IPS-15b (cell line): ENCODE measurements at regions not wholly inside any gene's neighbourhood (a gene's known extent, or its start where the extent isn't known, plus 50 kb on each side); places are given as distances from the start of the nearest gene placed in this dataset.

Experiments used
- H3K27me3 ChIP-seq: one replicate; pipeline ENCODE4 v1.6.1; 2013; ENCODE audit warnings: low read length; ENCODE audit not compliant: control insufficient read depth, insufficient read depth
- H3K36me3 ChIP-seq: one replicate; pipeline ENCODE4 v1.6.1; 2013; ENCODE audit warnings: low read length; ENCODE audit not compliant: control insufficient read depth, insufficient read depth
- H3K4me1 ChIP-seq: one replicate; pipeline ENCODE4 v1.6.1; 2013; ENCODE audit warnings: mild to moderate bottlenecking, low read length; ENCODE audit not compliant: control insufficient read depth, insufficient read depth
- H3K4me3 ChIP-seq: one replicate; pipeline ENCODE4 v1.5.1; 2013; ENCODE audit warnings: low read depth, low read length
- H3K9ac ChIP-seq: one replicate; pipeline ENCODE4 v1.6.1; 2013; ENCODE audit warnings: low read depth, mild to moderate bottlenecking, low read length
- H3K9me3 ChIP-seq: one replicate; pipeline ENCODE4 v1.6.1; 2013; ENCODE audit warnings: mild to moderate bottlenecking, low read length; ENCODE audit not compliant: control insufficient read depth, insufficient read depth

GRCh38 chr12:115422845-115423545 is 739.0 kb upstream of the TBX3 start:
- no peak overlapping the region for H3K9ac ChIP-seq
- no peaks in the 10 kb centered on the region for H3K36me3 ChIP-seq
- no peak overlapping the region for H3K4me3 ChIP-seq
- H3K27me3 ChIP-seq: no peaks in the 10 kb centered on the region
- H3K9me3 ChIP-seq: no peaks in the 10 kb centered on the region
- no peaks in the 10 kb centered on the region for H3K4me1 ChIP-seq

- Histone ChIP-seq H3K9ac (no peak overlapping the region), H3K4me1 (no peaks in the 10 kb centered on the region), H3K9me3 (no peaks in the 10 kb centered on the region), H3K27me3 (no peaks in the 10 kb centered on the region), H3K36me3 (no peaks in the 10 kb centered on the region), H3K4me3 (no peak overlapping the region)
Measured at GRCh38 chr12:115421796-115422709, 738.1 kb upstream of the TBX3 start.

GRCh38 chr12:115421350-115421749 is 737.4 kb upstream of the TBX3 start:
- H3K4me1 ChIP-seq: no peaks in the 10 kb centered on the region
- no peak overlapping the region for H3K9ac ChIP-seq

GRCh38 chr12:115419145-115419646 is 735.2 kb upstream of the TBX3 start:
- no peak overlapping the region for H3K9ac ChIP-seq
- H3K4me3 ChIP-seq: no peak overlapping the region
- H3K4me1 ChIP-seq: no peaks in the 10 kb centered on the region
- no peaks in the 10 kb centered on the region for H3K9me3 ChIP-seq
- H3K36me3 ChIP-seq: no peaks in the 10 kb centered on the region
- H3K27me3 ChIP-seq: no peaks in the 10 kb centered on the region

More at GRCh38 chr12:115421350-115421749, 737.4 kb upstream of the TBX3 start:
- Histone ChIP-seq H3K27me3 (no peaks in the 10 kb centered on the region), H3K9me3 (no peaks in the 10 kb centered on the region), H3K4me3 (no peak overlapping the region), H3K36me3 (no peaks in the 10 kb centered on the region)

GRCh38 chr12:115417610-115418009 is 733.6 kb upstream of the TBX3 start:
- H3K27me3 ChIP-seq: no peaks in the 10 kb centered on the region

GRCh38 chr12:115416869-115417268 is 732.9 kb upstream of the TBX3 start:
- H3K4me1 ChIP-seq: peaks cover 3% of the 10 kb centered on the region
- H3K4me3 ChIP-seq: no peak overlapping the region
- H3K9ac ChIP-seq: no peak overlapping the region
- no peaks in the 10 kb centered on the region for H3K36me3 ChIP-seq
- H3K9me3 ChIP-seq: no peaks in the 10 kb centered on the region
- H3K27me3 ChIP-seq: no peaks in the 10 kb centered on the region

More at GRCh38 chr12:115417610-115418009, 733.6 kb upstream of the TBX3 start:
- no peak overlapping the region for H3K4me3 ChIP-seq
- H3K4me1 ChIP-seq: no peaks in the 10 kb centered on the region
- no peaks in the 10 kb centered on the region for H3K9me3 ChIP-seq
- H3K9ac ChIP-seq: no peak overlapping the region
- H3K36me3 ChIP-seq: no peaks in the 10 kb centered on the region

GRCh38 chr12:115413626-115414025 is 729.7 kb upstream of the TBX3 start:
- Histone ChIP-seq H3K27me3 (no peaks in the 10 kb centered on the region), H3K4me3 (no peak overlapping the region), H3K36me3 (no peaks in the 10 kb centered on the region)

GRCh38 chr12:115412831-115413230 is 728.9 kb upstream of the TBX3 start:
- Histone ChIP-seq H3K9ac (no peak overlapping the region), H3K36me3 (no peaks in the 10 kb centered on the region), H3K4me3 (no peak overlapping the region), H3K27me3 (no peaks in the 10 kb centered on the region), H3K4me1 (peaks cover 15% of the 10 kb centered on the region), H3K9me3 (no peaks in the 10 kb centered on the region)

More at GRCh38 chr12:115413626-115414025, 729.7 kb upstream of the TBX3 start:
- Histone ChIP-seq H3K9ac (no peak overlapping the region), H3K9me3 (no peaks in the 10 kb centered on the region), H3K4me1 (peaks cover 15% of the 10 kb centered on the region)

GRCh38 chr12:115411121-115411520 is 727.1 kb upstream of the TBX3 start:
- Histone ChIP-seq H3K27me3 (no peaks in the 10 kb centered on the region), H3K4me3 (no peak overlapping the region), H3K4me1 (peaks cover 15% of the 10 kb centered on the region), H3K9me3 (no peaks in the 10 kb centered on the region), H3K36me3 (no peaks in the 10 kb centered on the region), H3K9ac (no peak overlapping the region)

GRCh38 chr12:115408642-115409041 is 724.7 kb upstream of the TBX3 start:
- H3K9me3 ChIP-seq: no peaks in the 10 kb centered on the region
- H3K27me3 ChIP-seq: no peaks in the 10 kb centered on the region
- H3K4me3 ChIP-seq: no peak overlapping the region
- peaks cover 15% of the 10 kb centered on the region for H3K4me1 ChIP-seq
- no peaks in the 10 kb centered on the region for H3K36me3 ChIP-seq
- H3K9ac ChIP-seq: no peak overlapping the region

- H3K4me3 ChIP-seq: no peak overlapping the region
Measured at GRCh38 chr12:115407723-115408122, 723.7 kb upstream of the TBX3 start.

More at GRCh38 chr12:115407723-115408122, 723.7 kb upstream of the TBX3 start:
- Histone ChIP-seq H3K27me3 (no peaks in the 10 kb centered on the region), H3K9me3 (no peaks in the 10 kb centered on the region), H3K4me1 (peaks cover 15% of the 10 kb centered on the region), H3K9ac (no peak overlapping the region), H3K36me3 (no peaks in the 10 kb centered on the region)
